NCI-H510A treated with DMSO at 0.1 percent for 48 hours (cell line): ENCODE measurements at regions not wholly inside any gene's neighbourhood (a gene's known extent, or its start where the extent isn't known, plus 50 kb on each side); places are given as distances from the start of the nearest gene placed in this dataset.
"Not testable (repeated sequence)": the region's sequence is repeated elsewhere in the genome, so short reads cannot be mapped to it uniquely, and the experiment has no call there.

Experiments used
- DNase-seq: peaks from one replicate; lab custom pipeline; 2025; lab: John Stamatoyannopoulos, UW

GRCh38 chr5:156051972-156052371 is 275.0 kb upstream of the SGCD start:
- no peak for DNase-seq

- no peak for DNase-seq
These were observed 274.3 kb upstream of the SGCD start for GRCh38 chr5:156052656-156053055.

- DNase-seq = no peak
These were observed 273.9 kb upstream of the SGCD start for GRCh38 chr5:156053056-156053455.

- no peak for DNase-seq
These were observed 250.1 kb upstream of the SGCD start for GRCh38 chr5:156076912-156077311.

- no peak for DNase-seq
These were observed 239.3 kb upstream of the SGCD start for GRCh38 chr5:156087577-156088110.

GRCh38 chr5:156089955-156090940 is 236.7 kb upstream of the SGCD start:
- not testable (repeated sequence) for DNase-seq

- DNase-seq = no peak
These were observed 233.9 kb upstream of the SGCD start for GRCh38 chr5:156093024-156093423.

GRCh38 chr5:156094001-156094400 is 233.0 kb upstream of the SGCD start:
- no peak for DNase-seq

- no peak for DNase-seq
These were observed 231.2 kb upstream of the SGCD start for GRCh38 chr5:156095709-156096241.

GRCh38 chr5:156096259-156096658 is 230.7 kb upstream of the SGCD start:
- DNase-seq = no peak

- DNase-seq = no peak
These were observed 223.6 kb upstream of the SGCD start for GRCh38 chr5:156103155-156103885.

GRCh38 chr5:156109317-156110023 is 217.5 kb upstream of the SGCD start:
- DNase-seq = no peak

GRCh38 chr5:156119692-156120091 is 207.3 kb upstream of the SGCD start:
- no peak for DNase-seq

- no peak for DNase-seq
These were observed 206.2 kb upstream of the SGCD start for GRCh38 chr5:156120777-156121176.

GRCh38 chr5:156121234-156121633 is 205.7 kb upstream of the SGCD start:
- no peak for DNase-seq

GRCh38 chr5:156121882-156122281 is 205.1 kb upstream of the SGCD start:
- no peak for DNase-seq

GRCh38 chr5:156124708-156125107 is 202.3 kb upstream of the SGCD start:
- DNase-seq = no peak

- DNase-seq = no peak
These were observed 201.8 kb upstream of the SGCD start for GRCh38 chr5:156125118-156125517.

- no peak for DNase-seq
These were observed 200.2 kb upstream of the SGCD start for GRCh38 chr5:156126716-156127115.

- DNase-seq = no peak
These were observed 198.9 kb upstream of the SGCD start for GRCh38 chr5:156128026-156128425.

GRCh38 chr5:156134216-156134615 is 192.7 kb upstream of the SGCD start:
- DNase-seq = no peak

- DNase-seq = no peak
These were observed 191.4 kb upstream of the SGCD start for GRCh38 chr5:156135531-156135930.
